ENCODE measurements at regions not wholly inside any gene's neighbourhood (a gene's known extent, or its start where the extent isn't known, plus 50 kb on each side); places are given as distances from the start of the nearest gene placed in this dataset.
"Not testable (repeated sequence)": the region's sequence is repeated elsewhere in the genome, so short reads cannot be mapped to it uniquely, and the experiment has no call there.

DNA sequence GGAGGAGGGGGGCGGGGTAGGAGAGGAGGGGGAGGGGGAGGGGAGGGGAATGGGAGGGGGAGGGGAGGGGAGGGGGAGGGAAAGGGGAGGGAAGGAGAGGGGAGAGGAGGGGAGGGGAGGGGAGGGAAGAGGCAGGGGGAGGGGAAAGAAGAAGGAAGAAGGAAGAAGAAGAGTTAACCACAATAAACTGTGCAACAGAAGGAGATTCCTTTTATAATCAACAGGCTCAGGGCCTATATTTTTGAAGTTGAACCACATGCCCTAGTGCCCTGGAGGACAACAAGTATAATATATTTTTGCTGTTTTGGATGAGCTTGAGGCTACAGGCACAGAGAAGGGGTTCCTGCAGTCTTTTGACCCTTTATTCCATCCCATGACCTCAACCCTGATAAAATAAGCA lies 228.2 kb upstream of the IRF2BP2 start:
- no peak for DNase-seq

DNA sequence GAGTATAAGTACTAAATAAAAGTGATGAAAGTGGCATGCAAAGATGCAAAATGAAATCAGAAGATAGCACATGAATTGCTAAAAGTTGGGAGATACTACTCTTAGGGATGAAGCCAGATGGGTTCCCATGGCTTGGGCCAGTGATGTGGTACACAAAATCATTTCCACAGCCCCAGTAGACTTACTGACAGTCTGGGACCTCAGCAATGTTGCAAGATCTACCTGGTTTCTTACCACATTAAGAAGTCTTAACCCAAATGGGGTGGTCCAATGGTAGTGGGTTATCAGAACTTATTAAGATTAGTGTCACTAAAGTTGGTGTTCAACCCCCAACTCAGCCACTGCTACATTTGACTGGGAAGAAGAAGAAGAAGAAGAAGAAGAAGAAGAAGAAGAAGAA lies 227.7 kb upstream of the IRF2BP2 start:
- DNase-seq: no peak

DNA sequence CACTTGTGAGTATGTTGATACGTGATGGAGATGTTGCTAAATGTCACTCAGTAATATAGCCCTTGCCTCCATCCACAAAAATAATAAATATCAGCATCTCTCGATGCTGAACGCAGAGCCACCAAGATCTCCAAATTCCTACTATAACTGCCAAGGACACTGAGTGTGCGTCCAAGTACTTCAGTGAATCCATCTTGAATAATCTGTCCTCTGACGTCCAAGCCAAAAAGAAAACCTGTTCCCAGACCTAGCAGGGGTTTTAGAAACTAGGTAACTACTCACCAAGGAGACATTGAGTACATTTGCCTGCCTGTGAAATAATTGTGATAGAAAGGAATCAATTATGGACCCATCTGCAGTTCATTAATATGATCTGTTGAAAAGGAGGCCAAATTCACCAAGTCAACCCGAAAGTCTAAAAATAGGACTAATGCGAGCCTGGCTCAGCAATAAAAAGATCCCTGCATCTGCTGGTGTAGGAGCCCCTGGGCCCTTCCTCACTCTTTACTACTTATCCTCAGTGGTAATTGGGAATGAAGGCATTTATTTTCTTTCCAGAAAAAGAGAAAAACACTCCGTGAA lies 226.9 kb upstream of the IRF2BP2 start:
- DNase-seq: no peak

DNA sequence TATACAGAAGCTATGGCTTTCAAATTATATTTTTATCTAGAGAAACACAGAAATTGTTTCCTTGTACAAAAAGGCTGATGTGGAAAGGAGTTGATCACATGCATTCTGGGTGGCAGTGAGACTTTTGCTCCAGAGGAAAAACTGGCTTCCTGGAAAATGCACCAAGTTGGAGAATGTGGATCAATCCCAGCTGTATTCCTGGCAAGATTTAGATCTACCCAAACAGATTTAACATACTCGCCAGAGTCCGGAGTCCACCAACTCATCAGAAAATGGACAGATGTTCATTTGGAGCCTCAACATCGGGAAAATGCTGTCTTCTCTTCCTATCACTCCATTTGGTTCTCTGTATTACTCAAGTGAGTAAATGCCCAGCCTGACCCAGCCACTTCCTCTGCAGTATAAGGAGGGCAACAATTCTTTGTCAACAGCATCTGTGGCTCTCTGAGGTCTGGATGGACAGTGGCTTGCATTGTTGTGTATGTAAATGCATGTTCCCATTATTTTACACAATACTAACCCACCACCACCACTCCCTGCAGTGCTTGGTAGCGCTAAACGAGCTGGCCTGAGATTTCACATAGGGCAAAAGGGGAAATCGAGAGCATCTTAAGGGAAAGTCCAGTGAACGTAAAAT lies 226.2 kb upstream of the IRF2BP2 start:
- no peak for DNase-seq

DNA sequence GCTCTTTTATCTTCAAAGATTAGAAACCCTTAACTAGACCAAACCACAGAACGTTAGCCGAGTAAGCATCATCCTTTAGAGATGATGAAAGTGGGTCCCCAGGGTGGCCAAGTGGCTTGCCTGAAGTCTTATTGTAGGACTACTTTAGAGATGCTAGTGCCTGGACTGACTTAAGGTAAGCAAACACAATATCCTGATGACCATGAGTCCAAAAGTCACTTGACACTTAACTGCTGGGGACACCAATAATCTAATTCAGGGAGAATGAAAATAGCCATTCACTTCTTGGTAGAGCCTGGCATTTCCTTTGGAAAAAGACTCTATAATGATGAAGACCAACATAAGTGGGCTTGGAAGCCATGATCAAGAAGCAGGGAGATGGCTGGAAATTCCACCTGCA lies 225.3 kb upstream of the IRF2BP2 start:
- no peak for DNase-seq

DNA sequence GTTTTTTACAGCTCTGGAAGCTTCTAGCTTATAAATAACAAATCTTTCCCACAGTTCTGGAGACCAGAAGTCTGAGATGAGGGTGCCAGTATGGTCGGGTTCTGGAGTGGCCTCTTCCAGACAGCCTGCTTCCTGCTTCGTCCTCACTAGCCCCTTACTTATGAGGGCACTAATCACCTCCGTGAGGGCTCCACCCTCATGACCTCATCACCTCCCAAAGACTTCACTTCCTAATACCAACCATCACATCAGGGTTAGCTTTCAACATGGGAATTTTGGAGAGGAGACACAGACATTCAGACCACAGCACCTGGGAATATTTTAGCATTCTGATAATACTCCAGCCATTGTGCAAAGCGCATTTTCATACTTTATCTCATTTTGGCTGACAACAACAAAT lies 223.7 kb upstream of the IRF2BP2 start:
- DNase-seq: no peak

DNA sequence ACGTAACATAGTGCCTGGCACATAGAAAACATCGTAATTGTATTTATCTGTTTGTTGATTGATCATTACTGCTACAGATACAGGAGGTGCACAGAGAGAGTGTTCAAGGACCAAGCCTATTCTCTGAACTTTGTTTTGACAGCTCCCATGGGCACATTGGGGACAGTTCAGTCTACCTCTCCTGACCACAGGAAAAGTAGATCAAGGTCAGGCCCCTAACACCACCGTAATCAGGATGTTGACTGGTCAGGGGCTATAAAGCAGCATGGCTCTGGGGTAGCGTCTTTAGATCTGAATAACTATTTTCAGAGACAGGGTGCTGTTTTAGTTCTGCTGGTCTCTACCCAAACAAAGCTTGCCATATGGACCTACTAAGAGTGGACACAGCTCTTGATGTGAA lies 223.1 kb upstream of the IRF2BP2 start:
- no peak for DNase-seq

DNA sequence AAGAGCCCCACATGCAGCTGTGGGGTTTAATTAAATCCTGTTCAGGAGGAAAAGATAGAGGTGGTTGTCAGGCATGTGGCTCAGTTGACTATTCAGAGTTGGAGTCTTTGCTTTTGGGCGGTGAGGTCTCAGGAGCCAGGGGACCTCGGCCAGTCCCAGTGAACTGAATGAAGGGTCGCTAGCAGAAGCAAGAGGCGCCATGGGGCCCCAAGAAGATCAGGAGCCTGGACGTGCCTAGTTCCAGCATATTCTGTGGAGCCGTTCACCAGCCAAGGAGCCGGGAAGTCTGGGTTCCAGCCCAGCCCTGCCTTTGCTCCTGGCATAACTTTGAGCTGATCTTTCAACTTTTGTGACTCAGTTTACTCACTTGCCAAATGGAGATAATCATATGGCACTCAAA lies 217.7 kb upstream of the IRF2BP2 start:
- no peak for DNase-seq

DNA sequence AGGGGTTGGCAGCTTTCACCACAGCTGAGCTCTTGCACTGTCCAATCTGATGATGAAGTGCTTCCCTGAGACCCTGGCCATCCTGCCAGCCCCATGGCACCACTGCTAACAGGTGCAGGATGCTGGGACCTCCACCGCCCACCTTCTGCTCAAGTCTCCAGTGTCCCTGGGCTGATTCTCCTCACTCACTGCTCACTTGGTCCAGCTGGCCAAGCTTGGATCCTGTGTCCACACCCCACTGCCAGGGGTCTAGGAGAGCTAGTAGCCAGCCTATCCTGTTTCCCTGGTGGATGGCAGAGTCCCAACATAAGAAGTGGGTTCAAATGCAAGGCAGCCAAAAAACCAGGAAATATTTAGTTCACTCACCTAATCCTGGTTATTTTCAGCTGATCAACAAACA lies 217.2 kb upstream of the IRF2BP2 start:
- DNase-seq: no peak

DNA sequence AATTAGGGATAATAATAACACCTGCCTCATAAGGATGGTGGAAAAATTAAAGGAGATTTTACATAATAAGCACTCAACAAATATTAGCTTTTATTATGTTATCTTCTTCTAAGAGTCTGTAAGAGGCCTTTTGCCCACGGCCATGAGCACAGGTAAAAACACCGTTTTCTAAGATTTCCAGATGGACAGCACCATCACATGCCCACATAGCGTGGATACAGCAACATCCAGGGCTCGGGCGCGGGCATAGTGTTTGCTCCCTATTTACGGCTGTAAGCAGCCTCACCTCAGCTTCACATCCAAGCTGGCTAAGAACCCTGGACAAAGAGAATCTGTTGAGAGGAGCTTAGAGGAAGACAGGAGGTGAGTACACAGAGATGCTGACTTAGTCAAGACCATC lies 216.4 kb upstream of the IRF2BP2 start:
- no peak for DNase-seq

DNA sequence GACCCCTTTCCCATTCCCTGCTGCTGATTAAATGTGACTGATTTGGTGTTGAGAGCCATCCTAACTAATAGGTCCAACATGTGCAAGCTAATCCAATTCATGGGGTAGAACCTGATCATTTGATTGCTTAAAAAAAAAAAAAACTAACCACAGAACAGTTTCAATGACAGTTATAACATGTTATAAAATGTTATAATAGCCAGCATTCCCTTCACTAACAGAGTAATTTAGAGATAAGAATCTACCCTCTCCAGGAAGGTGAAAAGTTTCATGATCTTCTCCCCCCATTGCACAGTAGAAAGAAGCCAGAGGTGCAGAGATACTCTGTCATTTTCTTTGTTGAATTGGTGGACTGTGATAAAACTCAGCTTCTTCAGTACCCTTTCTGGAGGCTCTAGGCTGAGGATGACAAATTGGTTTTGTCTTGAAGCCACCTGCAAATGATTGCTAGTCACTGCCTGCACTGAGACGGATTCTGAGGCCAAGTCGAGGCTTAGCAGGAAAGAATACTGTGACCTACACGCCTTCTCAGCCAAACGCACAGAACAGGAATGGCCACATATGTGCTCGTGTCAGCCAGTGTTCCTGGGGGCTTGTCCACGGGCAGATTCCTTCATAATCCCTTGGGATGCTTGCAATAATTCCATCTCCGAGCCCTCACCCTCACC lies 215.7 kb upstream of the IRF2BP2 start:
- DNase-seq: no peak

DNA sequence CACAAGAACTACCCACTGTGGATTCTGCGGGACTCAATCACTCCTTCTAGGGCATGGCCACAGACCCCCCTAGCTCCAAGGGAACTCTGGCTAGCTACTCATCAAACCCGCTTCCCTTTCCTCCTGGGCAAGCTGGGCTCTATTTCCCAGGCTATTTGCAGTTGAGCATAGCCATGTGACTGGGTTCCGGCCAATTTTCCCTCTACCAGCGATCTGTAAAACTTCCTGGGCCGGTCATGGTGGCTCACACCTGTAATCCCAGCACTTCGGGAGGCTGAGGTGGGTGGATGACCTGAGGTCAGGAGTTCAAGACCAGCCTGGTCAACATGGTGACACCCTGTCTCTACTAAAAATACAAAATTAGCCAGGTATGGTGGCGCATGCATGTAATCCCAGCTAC lies 214.9 kb upstream of the IRF2BP2 start:
- DNase-seq: not testable (repeated sequence)

DNA sequence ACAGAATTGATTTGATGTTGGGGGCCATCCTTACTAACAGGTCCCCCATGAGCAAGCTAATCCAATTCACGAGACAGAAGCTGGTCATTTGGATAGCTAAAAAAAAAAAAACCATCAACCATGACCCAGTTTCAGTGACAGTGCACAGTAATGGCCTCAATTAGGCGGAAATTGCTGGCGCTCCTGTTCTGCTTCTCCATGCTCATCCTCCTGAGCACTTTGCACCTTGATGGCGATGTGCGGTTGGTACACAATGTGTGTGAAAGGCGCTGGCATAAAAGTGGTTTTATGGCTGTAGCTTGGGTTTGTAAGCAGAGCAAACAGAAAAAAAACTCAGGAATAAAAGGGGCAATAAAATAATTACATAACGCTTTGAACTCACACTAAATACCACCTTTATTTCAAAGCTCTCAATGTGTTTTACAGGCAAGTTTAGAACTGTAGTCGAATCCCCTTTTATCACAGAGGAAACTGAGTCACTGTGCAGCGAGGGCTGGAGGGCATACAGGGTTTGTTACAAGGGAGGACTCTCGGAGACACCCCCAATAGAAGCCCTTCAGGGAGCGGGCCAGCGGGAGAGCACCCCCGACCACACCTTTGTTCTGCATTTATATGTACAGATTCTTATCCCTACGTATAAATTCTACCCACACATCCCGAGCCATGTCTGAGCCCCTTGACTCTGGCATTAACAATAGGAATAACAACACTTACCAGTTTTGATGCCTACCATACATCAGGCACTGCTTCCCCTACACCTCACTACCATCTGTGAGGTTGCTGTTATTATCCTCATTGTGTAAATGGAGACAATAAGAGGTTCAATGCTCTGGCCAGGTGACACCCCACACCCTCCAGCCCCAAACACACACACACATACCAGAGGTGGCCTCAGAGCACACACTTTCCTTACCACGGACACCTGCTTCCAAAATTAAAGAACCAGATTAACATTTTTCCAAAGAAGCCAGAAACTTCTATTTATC lies 213.5 kb upstream of the IRF2BP2 start:
- no peak for DNase-seq

DNA sequence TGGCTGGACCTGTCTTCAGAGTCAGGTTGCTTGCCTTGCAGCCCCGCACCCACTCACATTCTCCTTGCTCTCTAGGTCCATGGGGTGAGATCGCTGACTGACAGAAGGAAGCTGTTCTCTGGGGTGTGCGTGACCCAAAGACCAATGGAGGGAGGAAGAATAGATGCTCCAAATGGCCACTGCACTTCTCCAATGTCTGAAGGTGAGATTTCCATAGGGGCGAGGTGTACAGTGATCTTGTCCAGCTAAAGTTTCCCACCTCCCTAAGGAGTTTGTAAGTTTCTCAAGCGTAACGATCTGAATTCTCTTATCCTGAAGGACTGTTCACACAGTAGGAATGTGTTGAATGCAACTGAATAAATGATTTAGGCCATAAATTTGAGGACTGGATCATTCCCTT lies 211.9 kb upstream of the IRF2BP2 start:
- no peak for DNase-seq

DNA sequence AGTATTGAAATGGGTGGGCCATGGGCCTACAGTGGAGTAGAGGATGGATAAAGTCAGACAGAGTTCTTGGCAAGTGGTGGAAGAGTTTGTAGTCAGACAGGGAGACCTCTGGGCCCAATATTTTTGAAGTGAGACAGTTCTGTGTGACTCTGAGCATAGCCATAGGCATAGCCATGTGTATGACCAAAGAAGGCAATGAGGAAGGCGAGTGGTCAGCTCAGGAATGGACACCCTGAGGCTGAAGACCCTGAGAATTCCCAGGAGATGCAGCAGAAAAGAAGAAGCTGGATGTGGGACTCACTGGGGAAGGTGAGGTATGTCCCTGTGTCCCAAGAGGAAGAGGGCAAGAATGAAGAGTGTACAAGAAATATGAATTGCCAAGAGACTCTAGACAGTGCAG lies 210.6 kb upstream of the IRF2BP2 start:
- no peak for DNase-seq

DNA sequence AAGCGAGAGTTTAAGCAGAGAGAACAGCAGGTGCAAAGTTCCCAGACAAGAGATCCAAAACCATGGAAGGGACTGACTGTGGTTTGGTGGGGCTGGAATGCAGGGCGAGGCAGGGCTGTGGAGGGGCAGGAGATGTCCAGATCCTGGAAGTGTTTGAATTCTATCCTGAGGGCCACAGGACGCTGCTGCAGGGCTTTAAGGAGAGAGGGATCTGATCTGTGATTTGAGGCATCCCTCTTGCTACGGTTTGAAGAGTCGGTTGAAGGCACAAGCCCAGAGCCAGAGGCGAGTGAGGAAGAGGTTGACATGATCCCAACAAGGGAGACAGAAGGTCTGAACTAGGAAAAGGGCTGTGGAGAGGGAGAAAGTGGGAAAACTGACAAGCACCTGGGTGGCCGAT lies 209.9 kb upstream of the IRF2BP2 start:
- DNase-seq: not testable (repeated sequence)

DNA sequence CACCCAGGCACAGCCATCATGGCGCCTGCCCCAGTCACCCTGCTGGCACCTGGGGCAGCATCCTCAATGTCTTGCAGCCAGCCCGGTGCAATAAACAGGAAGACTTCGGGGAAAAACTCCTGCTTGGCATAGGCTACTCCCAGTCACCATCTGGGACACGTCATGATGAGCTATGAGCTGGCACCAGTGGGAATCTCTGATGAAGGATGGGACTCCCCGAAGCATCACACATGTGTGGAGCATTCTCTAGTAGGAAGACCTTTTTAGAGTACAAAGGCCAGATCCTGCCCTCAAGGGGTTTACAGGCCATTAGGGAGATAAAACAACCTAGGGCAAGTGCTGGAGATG lies 208.0 kb upstream of the IRF2BP2 start:
- not testable (repeated sequence) for DNase-seq

DNA sequence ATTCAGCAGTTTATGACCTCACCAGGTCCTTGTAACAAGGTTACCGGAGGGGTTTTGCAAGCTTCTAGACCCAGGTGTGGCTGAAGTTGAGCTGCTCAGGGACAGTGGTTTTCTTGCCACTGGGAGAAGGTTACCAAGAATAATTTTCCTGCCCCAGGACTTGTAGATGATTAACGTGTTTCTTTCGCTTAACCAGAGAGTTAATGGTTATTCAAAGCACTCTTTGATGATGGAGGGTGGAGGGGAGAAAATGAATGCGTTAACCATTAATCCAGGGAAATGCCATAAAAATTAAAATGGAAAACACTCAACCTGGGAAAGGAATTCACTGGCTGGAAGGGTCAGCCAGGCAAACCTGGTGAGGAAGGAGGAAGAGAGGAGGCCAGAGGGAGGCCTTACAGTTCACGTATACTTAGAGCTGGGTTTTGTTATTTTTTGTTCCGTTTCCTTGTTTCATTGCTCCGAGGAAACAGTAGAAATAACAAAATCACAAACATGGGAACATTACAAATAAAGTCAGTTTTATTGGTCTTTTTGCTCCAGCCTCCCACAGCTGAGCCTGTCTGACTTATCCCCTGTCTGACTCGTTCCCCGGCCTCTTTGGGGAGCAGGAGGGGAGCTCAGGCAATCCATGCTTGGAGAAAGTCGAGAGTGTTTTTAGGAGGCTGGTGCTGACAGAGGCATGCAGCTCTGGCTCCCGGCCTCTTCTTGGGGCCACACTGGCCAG lies 207.5 kb upstream of the IRF2BP2 start:
- DNase-seq: not testable (repeated sequence)

DNA sequence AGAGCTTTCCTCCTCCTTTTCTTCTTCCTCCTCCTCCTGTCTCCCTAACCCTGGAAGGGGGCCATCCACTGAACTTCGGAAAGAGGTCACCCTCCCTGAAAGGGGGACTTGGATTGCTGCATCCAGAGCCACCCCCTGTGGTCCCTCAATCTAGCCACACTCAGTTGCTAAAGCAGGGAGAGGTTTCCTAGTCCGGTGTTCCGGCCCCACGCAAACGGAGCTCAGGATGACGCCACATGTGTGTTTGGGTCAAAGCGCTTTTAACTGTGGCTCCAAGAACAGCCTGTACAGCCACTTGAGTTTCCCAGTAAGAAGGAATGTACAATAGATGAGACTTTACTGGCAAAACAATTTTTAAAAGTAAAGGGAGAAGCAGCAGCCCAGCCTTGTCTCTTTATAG lies 206.9 kb upstream of the IRF2BP2 start:
- DNase-seq: not testable (repeated sequence)

DNA sequence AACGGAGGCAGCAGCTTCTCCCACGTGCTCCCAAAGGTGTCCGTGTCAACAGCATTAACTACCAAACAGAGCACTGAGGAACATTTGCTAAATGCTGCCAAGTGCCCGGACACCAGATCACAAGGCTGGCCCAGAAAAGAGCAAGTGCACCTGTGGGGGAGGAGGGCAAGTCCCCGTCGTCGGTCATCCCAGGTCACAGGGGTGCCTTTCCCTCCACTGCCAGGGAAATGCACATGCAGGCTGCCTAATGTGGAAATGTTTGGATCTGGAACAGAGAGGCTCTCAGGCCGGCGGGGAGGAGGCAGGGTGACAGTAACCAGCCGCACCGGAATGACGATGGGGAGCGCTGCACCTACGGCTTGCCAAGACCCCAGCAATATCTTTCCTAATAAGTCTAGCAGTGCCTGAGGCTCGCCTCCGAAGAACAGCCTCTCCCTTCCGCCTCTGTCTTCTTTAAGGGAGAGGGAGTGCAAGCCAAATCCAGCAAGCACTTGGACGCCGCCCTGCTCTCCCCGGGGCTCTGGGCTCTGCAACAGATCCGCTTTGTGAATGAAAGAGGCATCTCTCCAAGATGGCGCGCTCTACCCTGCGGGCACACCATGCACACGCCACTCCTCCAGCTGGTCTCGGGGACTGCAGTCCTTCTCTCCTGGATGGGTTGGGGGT lies 206.3 kb upstream of the IRF2BP2 start:
- not testable (repeated sequence) for DNase-seq

DNA sequence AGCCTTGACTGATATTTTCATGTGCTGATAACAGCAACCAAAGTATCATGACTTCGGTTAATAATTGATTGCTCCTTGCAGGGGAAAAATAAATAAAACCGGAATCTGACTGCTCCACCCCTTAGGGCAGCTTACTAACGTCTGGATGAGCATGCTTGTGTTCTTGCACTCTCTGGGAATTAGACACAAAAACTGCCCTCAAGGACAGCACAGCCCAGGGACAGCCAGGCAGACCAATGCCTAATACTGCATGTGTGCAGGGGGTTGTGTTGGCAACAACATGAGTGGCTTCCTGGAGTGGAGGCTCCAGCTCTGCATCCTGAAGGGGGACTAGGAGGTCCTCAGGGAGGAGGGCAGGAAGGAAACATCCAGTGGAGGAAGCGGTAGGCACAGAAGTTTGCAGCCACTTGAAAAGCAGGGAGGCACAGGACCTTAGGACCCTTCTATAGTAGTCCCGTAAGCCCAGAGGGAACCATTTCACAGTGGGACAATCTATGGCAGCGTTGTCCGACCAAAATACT lies 205.4 kb upstream of the IRF2BP2 start:
- not testable (repeated sequence) for DNase-seq

DNA sequence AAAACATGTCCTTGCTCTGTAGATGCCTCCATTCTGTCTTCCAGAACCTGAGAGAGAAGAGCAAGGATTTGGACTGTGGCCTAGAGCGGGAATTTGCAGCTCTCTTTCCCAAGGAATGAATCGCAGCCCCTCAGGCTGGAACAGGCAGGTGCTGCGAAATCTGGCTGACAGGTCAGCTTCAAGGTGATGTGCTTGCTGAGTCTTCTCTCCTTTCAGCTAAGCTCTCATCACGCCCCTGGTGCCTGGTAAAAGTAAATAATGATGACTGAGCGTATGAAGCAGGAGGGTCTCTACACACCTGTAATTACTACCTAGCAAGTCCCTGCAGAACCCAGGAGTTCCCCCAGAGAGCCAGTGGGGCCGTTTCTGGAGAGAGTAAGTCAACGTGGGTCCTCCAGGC lies 204.3 kb upstream of the IRF2BP2 start:
- DNase-seq: not testable (repeated sequence)
